PFSK-1 (cell line): ENCODE measurements at regions not wholly inside any gene's neighbourhood (a gene's known extent, or its start where the extent isn't known, plus 50 kb on each side); places are given as distances from the start of the nearest gene placed in this dataset.

Source experiments
- FOXP2 ChIP-seq: optimal IDR thresholded peaks from 2 replicates; pipeline ENCODE3; 2011; ENCODE audit warnings: borderline replicate concordance, control low read depth, inconsistent platforms; ENCODE audit not compliant: insufficient read depth; ENCODE audit errors: extremely low read length, extremely low read depth
- POLR2AphosphoS5 ChIP-seq: IDR thresholded peaks from 2 replicates; pipeline ENCODE4 v1.6.1; 2012; ENCODE audit warnings: low read depth, mild to moderate bottlenecking, control low read depth, low read length, moderate library complexity
- SIN3A ChIP-seq: IDR thresholded peaks from 2 replicates; pipeline ENCODE4 v1.6.1; 2012; ENCODE audit warnings: mild to moderate bottlenecking, low read length, moderate library complexity, borderline replicate concordance; ENCODE audit not compliant: insufficient read depth
- TAF1 ChIP-seq: IDR thresholded peaks from 2 replicates; pipeline ENCODE4 v1.6.1; 2012; ENCODE audit warnings: low read length, control low read depth, borderline replicate concordance; ENCODE audit not compliant: insufficient read depth
- TF ChIP-seq, protein P1 (sequence below), 2 experiments: IDR thresholded peaks; 2 replicates each; pipeline versions ENCODE4 v1.6.1 to v1.8.0; 2011 to 2012; ENCODE audit warnings: low read depth in 2 of 2, low read length in 2 of 2, control low read depth in 1 of 2, inconsistent platforms in 1 of 2, mild to moderate bottlenecking in 1 of 2, moderate library complexity in 1 of 2; ENCODE audit not compliant: insufficient read depth in 1 of 2

DNA sequence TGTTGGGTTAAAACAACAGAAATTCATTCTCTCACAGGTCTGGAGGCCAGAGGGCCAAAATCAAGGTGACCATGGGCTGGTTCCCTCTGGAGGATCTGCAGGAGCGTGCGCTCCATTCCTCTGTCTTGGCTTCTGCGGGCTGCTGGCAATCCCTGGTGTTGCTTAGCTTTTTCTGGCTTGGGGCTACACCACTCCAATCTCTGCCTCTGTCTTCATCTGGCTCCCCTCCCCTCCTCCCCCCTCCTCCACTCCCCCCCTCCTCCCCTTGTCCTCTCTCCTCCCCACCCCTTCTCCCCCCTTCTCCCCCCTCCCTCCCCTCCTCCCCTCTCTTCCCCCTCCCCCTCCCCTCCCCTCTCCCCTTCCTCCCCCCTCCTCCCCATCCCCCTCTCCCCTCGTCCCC is 321.3 kb upstream of the ARID1B start:
- TF ChIP-seq TAF1 (no peak), SIN3A (no peak), POLR2AphosphoS5 (no peak), FOXP2 (no peak)
- TF ChIP-seq, protein P1, sequence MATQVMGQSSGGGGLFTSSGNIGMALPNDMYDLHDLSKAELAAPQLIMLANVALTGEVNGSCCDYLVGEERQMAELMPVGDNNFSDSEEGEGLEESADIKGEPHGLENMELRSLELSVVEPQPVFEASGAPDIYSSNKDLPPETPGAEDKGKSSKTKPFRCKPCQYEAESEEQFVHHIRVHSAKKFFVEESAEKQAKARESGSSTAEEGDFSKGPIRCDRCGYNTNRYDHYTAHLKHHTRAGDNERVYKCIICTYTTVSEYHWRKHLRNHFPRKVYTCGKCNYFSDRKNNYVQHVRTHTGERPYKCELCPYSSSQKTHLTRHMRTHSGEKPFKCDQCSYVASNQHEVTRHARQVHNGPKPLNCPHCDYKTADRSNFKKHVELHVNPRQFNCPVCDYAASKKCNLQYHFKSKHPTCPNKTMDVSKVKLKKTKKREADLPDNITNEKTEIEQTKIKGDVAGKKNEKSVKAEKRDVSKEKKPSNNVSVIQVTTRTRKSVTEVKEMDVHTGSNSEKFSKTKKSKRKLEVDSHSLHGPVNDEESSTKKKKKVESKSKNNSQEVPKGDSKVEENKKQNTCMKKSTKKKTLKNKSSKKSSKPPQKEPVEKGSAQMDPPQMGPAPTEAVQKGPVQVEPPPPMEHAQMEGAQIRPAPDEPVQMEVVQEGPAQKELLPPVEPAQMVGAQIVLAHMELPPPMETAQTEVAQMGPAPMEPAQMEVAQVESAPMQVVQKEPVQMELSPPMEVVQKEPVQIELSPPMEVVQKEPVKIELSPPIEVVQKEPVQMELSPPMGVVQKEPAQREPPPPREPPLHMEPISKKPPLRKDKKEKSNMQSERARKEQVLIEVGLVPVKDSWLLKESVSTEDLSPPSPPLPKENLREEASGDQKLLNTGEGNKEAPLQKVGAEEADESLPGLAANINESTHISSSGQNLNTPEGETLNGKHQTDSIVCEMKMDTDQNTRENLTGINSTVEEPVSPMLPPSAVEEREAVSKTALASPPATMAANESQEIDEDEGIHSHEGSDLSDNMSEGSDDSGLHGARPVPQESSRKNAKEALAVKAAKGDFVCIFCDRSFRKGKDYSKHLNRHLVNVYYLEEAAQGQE (IDR thresholded peaks at IDR 0.05; ENCODE audit: insufficient read depth in 1 of 2, low read depth in 2 of 2, low read length in 2 of 2): no peak
